C4-2B (cell line): ENCODE measurements at regions not wholly inside any gene's neighbourhood (a gene's known extent, or its start where the extent isn't known, plus 50 kb on each side); places are given as distances from the start of the nearest gene placed in this dataset.

Experiments
- ZFX ChIP-seq: fragments of 450-650 bp; IDR thresholded peaks from 2 replicates; pipeline ENCODE4 v1.6.1; 2017
- TF ChIP-seq, protein P1 (sequence below): fragments of 450-650 bp; conservative IDR thresholded peaks from 2 replicates; pipeline ENCODE4 v1.5.1; 2017; ENCODE audit warnings: mild to moderate bottlenecking

DNA sequence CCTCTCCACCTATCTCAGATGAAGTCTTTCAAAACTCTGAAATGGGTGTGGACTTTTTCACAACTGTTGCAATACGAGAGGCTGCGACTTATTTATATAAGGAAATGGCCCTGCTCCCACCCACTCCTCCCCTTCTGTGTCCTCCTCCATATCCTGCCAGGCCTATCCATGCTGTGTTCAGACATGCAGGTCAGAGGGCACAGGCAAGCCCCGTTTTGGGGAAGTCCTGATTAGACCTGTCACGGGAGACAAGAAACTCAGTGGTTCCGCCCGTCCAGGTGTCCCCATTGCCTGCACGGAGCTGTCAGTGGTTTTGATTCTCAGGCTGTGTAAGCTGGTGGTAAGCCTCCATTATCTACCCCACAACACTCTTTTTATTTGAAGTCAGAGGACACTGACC is 99.6 kb upstream of the MGAT5 start:
- TF ChIP-seq, protein P1, sequence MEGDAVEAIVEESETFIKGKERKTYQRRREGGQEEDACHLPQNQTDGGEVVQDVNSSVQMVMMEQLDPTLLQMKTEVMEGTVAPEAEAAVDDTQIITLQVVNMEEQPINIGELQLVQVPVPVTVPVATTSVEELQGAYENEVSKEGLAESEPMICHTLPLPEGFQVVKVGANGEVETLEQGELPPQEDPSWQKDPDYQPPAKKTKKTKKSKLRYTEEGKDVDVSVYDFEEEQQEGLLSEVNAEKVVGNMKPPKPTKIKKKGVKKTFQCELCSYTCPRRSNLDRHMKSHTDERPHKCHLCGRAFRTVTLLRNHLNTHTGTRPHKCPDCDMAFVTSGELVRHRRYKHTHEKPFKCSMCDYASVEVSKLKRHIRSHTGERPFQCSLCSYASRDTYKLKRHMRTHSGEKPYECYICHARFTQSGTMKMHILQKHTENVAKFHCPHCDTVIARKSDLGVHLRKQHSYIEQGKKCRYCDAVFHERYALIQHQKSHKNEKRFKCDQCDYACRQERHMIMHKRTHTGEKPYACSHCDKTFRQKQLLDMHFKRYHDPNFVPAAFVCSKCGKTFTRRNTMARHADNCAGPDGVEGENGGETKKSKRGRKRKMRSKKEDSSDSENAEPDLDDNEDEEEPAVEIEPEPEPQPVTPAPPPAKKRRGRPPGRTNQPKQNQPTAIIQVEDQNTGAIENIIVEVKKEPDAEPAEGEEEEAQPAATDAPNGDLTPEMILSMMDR, result no peak
- no peak for TF ChIP-seq ZFX
